ENCODE measurements at regions not wholly inside any gene's neighbourhood (a gene's known extent, or its start where the extent isn't known, plus 50 kb on each side); places are given as distances from the start of the nearest gene placed in this dataset.

DNA sequence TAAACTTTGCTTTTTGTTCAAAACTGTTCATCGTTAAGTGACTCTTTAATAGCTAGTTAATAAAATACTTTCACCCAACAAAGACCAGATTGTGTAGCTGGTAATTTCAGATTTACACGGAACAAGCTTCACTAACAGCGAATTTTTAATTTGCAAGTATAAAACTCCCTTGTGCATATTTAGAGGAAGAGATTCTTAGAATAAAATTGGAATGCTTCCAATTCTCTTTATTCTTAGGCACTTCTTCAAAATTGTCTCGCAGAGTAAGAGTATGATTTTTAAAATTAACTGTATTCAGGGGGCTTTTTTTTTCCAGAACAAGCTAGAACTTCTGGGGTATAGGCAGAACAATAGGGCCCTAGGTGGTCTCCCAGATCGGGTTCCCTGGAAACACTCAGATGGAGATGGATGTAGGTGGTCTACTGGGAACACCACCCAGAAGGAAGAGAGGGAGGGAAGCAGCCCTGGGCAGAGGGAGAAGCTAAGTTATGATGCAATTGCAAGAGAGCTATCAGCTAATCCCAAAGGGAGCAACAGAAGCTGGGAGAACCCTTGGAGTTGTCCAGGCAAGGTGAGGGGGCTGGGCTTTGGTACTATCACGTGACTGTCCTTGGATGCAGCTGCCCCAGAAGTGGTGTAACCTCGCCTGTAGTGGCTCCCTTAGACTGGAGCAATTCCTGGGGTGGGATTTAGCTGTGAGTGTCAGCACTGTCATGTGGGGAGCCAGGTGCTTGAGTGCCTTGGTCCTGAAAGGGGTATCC, 151.7 kb upstream of the ASB18 start:
- H3K27me3 ChIP-seq, result peaks cover 0 to 4% (median 0%) of the 10 kb centered on the region in 9 donors
- DNase-seq (no peak), ATAC-seq (no peak)
- no peaks in the 10 kb centered on the region for H3K36me3 ChIP-seq
- H3K27ac ChIP-seq, result no peak overlapping the region
- WGBS, 4 donors, result 52 to 72% (median 60%) methylated on average over 7 of the region's 7 CpGs
- TF ChIP-seq, protein P1, sequence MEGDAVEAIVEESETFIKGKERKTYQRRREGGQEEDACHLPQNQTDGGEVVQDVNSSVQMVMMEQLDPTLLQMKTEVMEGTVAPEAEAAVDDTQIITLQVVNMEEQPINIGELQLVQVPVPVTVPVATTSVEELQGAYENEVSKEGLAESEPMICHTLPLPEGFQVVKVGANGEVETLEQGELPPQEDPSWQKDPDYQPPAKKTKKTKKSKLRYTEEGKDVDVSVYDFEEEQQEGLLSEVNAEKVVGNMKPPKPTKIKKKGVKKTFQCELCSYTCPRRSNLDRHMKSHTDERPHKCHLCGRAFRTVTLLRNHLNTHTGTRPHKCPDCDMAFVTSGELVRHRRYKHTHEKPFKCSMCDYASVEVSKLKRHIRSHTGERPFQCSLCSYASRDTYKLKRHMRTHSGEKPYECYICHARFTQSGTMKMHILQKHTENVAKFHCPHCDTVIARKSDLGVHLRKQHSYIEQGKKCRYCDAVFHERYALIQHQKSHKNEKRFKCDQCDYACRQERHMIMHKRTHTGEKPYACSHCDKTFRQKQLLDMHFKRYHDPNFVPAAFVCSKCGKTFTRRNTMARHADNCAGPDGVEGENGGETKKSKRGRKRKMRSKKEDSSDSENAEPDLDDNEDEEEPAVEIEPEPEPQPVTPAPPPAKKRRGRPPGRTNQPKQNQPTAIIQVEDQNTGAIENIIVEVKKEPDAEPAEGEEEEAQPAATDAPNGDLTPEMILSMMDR (IDR thresholded peaks at IDR 0.05), result no peak
- no peak for TF ChIP-seq POLR2A (IDR thresholded peaks at IDR 0.05)
- no peak overlapping the region for H3K4me3 ChIP-seq
- H3K9me3 ChIP-seq, result no peaks in the 10 kb centered on the region
- intact Hi-C loops (cut with DNase I), result no loop called here
- H3K4me1 ChIP-seq, result no peaks in the 10 kb centered on the region

GRCh38 chr2:236417150-236417549, 152.5 kb upstream of the ACKR3 start:
- H3K9me3 ChIP-seq, result no peaks in the 10 kb centered on the region
- H3K36me3 ChIP-seq, result no peaks in the 10 kb centered on the region
- intact Hi-C loops (cut with DNase I), result no loop called here
- no peak for DNase-seq
- no peak overlapping the region for H3K27ac ChIP-seq
- H3K27me3 ChIP-seq, result peaks cover 0 to 4% (median 0%) of the 10 kb centered on the region in 9 donors
- no peaks in the 10 kb centered on the region for H3K4me1 ChIP-seq
- TF ChIP-seq POLR2A (IDR thresholded peaks at IDR 0.05), result no peak
- TF ChIP-seq, protein P1 (IDR thresholded peaks at IDR 0.05), result no peak
- no peak for ATAC-seq
- WGBS, 4 donors, result 73 to 84% (median 81%) methylated on average over 6 of the region's 6 CpGs
- H3K4me3 ChIP-seq, result no peak overlapping the region

- DNase-seq, result no peak
- no peak for TF ChIP-seq POLR2A (IDR thresholded peaks at IDR 0.05)
- TF ChIP-seq, protein P1 (IDR thresholded peaks at IDR 0.05), result no peak
- intact Hi-C loops (cut with DNase I), result no loop called here
- Histone ChIP-seq H3K27ac (no peak overlapping the region), H3K4me3 (no peak overlapping the region), H3K9me3 (peaks cover 0 to 20% (median 0%) of the 10 kb centered on the region in 12 donors), H3K4me1 (no peaks in the 10 kb centered on the region), H3K36me3 (no peaks in the 10 kb centered on the region), H3K27me3 (peaks cover 0 to 6% (median 0%) of the 10 kb centered on the region in 9 donors)
- no peak for ATAC-seq
- WGBS, 4 donors, result 66 to 84% (median 71%) methylated on average over 2 of the region's 2 CpGs
Measured at GRCh38 chr2:236430584-236430983, 139.0 kb upstream of the ACKR3 start.

GRCh38 chr2:236434593-236434992, 135.0 kb upstream of the ACKR3 start:
- Histone ChIP-seq H3K4me1 (no peaks in the 10 kb centered on the region), H3K36me3 (no peaks in the 10 kb centered on the region), H3K27me3 (no peaks in the 10 kb centered on the region), H3K4me3 (no peak overlapping the region), H3K9me3 (peaks cover 0 to 4% (median 0%) of the 10 kb centered on the region in 12 donors), H3K27ac (no peak overlapping the region)
- TF ChIP-seq, protein P1 (IDR thresholded peaks at IDR 0.05), result no peak
- no peak for TF ChIP-seq POLR2A (IDR thresholded peaks at IDR 0.05)
- no peak for ATAC-seq
- DNase-seq, result no peak
- whole genome bisulfite sequencing, 4 donors, result 82 to 86% (median 84%) methylated on average over 3 of the region's 3 CpGs
- intact Hi-C loops (cut with DNase I), result no loop called here
